Activated CD8-positive, alpha-beta T cell treated with anti-CD3 and anti-CD28 coated beads for 36 hours (primary cell): ENCODE measurements at regions not wholly inside any gene's neighbourhood (a gene's known extent, or its start where the extent isn't known, plus 50 kb on each side); places are given as distances from the start of the nearest gene placed in this dataset.

Experiments used
- ATAC-seq: fragments of 200-7000 bp; cut with Tn5 transposase; one replicate; pipeline ENCODE4 v1.10.0; 2021; ENCODE audit warnings: mild to moderate bottlenecking, moderate library complexity
- CTCF ChIA-PET: fragments of 350-600 bp; sonication (Branson Sonifier 250); formaldehyde crosslinking; loops from one replicate; lab custom pipeline; 2021; ENCODE audit warnings: antibody characterized with exemption; lab: Charles Lee
- POLR2A ChIA-PET: fragments of 350-600 bp; sonication (Branson Sonifier 250); formaldehyde crosslinking; loops from one replicate; lab custom pipeline; 2021; ENCODE audit warnings: antibody characterized with exemption; lab: Charles Lee
- DNase-seq: peaks from one replicate; pipeline ENCODE4 v3.0.0-alpha.2; 2020
- H3K27ac Mint-ChIP-seq: one replicate; pipeline ENCODE4 v1.8.0; 2021; ENCODE audit warnings: mild to moderate bottlenecking, mixed read lengths
- H3K27me3 Mint-ChIP-seq: one replicate; pipeline ENCODE4 v1.8.0; 2021; ENCODE audit warnings: mixed read lengths
- H3K36me3 Mint-ChIP-seq: one replicate; pipeline ENCODE4 v1.8.0; 2021; ENCODE audit warnings: low read depth, mixed read lengths
- H3K4me1 Mint-ChIP-seq: one replicate; pipeline ENCODE4 v1.8.0; 2021; ENCODE audit warnings: low read depth, mixed read lengths
- H3K4me3 Mint-ChIP-seq: one replicate; pipeline ENCODE4 v1.8.0; 2021; ENCODE audit warnings: mild to moderate bottlenecking, moderate library complexity, mixed read lengths
- H3K9me3 Mint-ChIP-seq: one replicate; pipeline ENCODE4 v1.8.0; 2021; ENCODE audit warnings: mixed read lengths
- CTCF ChIP-seq: fragments of 200-600 bp; IDR thresholded peaks from one replicate; pipeline ENCODE4 v1.8.0; 2022; ENCODE audit warnings: antibody characterized with exemption, mild to moderate bottlenecking
- intact Hi-C: fragments of 100-400 bp; cut with micrococcal nuclease; formaldehyde crosslinking; loops from one replicate; pipeline ENCODE4 v1.10.0; 2022

DNA sequence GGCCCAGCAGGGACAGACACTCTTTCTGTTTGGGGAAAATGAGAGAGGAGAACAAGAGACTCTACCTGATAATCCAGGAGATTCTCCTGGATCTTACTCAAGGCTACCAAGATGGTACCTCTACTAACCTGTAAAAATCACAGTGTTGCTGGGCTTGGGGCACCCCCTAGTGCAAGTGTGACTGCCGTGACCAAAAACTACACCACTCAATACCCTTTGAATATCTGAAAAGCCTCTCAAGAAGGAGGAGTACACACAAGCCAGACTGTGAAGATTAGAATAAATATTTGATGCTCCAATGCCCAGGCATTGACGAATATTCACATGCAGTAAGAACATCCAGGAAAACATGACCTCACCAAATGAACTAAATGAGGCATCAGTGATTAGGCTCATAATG, 965.4 kb downstream of the LRFN5 start:
- DNase-seq (no peak), ATAC-seq (no peak)
- Mint-ChIP-seq H3K4me1 (no peaks in the 10 kb centered on the region), H3K27ac (no peak overlapping the region), H3K9me3 (peaks cover 27% of the 10 kb centered on the region), H3K36me3 (no peaks in the 10 kb centered on the region), H3K4me3 (no peak overlapping the region), H3K27me3 (no peaks in the 10 kb centered on the region)
- CTCF ChIA-PET: no interaction called here
- intact Hi-C loops: no loop called here
- TF ChIP-seq CTCF: no peak
- POLR2A ChIA-PET: no interaction called here

DNA sequence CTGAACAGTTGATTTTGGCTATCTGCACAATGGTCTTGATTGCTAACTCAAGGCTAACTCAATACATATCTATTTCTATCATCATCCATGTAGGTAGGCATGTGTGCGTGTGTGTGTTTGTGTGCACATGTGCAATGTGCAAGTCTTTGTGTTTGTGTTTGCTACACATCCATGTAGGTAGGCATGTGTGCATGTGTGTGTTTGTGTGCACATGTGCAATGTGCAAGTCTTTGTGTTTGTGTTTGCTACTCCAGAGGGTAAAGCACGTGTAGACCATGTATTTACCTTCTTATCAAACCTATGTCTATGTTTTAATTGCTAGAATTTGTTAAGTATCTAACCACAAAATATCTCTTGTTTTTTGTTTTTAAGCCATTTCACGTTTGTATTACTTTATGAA, 962.6 kb downstream of the LRFN5 start:
- no peaks in the 10 kb centered on the region for H3K27me3 Mint-ChIP-seq
- intact Hi-C loops: no loop called here
- ChIA-PET POLR2A (no interaction called here), CTCF (no interaction called here)
- no peak for TF ChIP-seq CTCF
- no peak overlapping the region for H3K27ac Mint-ChIP-seq
- no peak for ATAC-seq
- DNase-seq: no peak
- no peaks in the 10 kb centered on the region for H3K4me1 Mint-ChIP-seq
- peaks cover 11% of the 10 kb centered on the region for H3K9me3 Mint-ChIP-seq
- no peak overlapping the region for H3K4me3 Mint-ChIP-seq
- H3K36me3 Mint-ChIP-seq: no peaks in the 10 kb centered on the region

DNA sequence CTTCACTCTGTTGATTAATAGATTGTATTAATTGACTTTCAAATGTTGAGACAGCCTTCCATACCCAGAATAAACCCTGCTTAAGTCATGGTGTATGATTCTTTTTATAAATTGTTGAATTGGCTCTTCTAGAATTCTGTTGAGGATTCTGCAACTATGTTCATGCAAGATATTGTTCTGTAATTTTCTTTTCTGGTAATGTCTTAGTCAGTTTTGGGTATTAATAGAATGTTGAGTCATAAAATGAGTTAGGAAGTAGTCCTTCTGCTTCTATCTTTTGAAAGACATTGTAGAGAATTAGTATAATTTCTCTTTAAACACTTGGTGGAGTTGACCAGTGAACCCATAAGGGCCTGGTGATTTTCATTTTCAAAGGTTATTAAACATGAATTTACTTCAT, 958.9 kb downstream of the LRFN5 start:
- H3K36me3 Mint-ChIP-seq: no peaks in the 10 kb centered on the region
- intact Hi-C loops: no loop called here
- TF ChIP-seq CTCF: no peak
- DNase-seq (no peak), ATAC-seq (no peak)
- H3K27ac Mint-ChIP-seq: no peak overlapping the region
- H3K4me1 Mint-ChIP-seq: no peaks in the 10 kb centered on the region
- ChIA-PET POLR2A (no interaction called here), CTCF (no interaction called here)
- no peak overlapping the region for H3K4me3 Mint-ChIP-seq
- H3K9me3 Mint-ChIP-seq: peaks cover 3% of the 10 kb centered on the region
- no peaks in the 10 kb centered on the region for H3K27me3 Mint-ChIP-seq

DNA sequence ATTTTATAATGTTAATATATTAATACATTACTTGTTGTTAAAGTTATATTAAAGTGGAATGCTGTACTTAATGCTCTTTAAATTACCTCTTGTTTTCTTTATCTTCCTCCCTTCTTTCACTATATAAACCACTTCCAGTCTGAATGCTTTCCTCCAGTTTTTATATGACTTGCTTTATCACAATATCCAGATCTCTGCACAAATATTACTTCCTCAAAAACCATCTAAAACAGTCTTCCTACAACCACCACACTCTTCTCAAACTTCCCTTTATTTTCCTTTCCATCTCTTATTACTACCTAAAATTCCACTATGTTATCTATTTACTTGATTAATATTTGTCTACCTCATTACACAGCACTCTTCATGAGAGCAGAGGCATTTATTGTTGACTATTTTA, 956.6 kb downstream of the LRFN5 start:
- Mint-ChIP-seq H3K4me1 (no peaks in the 10 kb centered on the region), H3K27ac (no peak overlapping the region), H3K4me3 (no peak overlapping the region), H3K9me3 (peaks cover 3% of the 10 kb centered on the region), H3K36me3 (no peaks in the 10 kb centered on the region), H3K27me3 (no peaks in the 10 kb centered on the region)
- ATAC-seq (no peak), DNase-seq (no peak)
- CTCF ChIA-PET: no interaction called here
- intact Hi-C loops: no loop called here
- TF ChIP-seq CTCF: no peak
- POLR2A ChIA-PET: no interaction called here

DNA sequence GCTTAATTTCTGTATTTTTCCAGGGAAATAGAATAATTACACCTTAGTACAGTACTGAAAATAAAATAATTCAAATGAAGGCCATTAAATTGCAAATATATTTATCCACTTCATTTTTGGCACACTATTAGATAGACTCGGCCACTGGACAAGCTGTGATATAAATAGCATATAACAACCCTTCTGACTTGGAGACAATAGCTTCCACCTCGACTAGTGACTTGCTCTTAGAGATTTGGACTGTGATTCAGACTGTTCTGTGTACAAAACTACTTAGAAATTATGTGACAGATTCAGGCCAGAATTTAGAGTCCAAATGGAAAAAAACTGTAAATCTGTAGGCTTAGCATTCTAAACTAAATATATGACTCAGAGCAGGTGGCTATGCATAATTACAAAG, 949.9 kb downstream of the LRFN5 start:
- H3K4me3 Mint-ChIP-seq: no peak overlapping the region
- DNase-seq (no peak), ATAC-seq (no peak)
- CTCF ChIA-PET: no interaction called here
- TF ChIP-seq CTCF: no peak
- H3K36me3 Mint-ChIP-seq: no peaks in the 10 kb centered on the region
- no peaks in the 10 kb centered on the region for H3K27me3 Mint-ChIP-seq
- no peak overlapping the region for H3K27ac Mint-ChIP-seq
- no peaks in the 10 kb centered on the region for H3K4me1 Mint-ChIP-seq
- POLR2A ChIA-PET: no interaction called here
- peaks cover 7% of the 10 kb centered on the region for H3K9me3 Mint-ChIP-seq
- intact Hi-C loops: no loop called here
